ENCODE measurements at regions not wholly inside any gene's neighbourhood (a gene's known extent, or its start where the extent isn't known, plus 50 kb on each side); places are given as distances from the start of the nearest gene placed in this dataset.

DNA sequence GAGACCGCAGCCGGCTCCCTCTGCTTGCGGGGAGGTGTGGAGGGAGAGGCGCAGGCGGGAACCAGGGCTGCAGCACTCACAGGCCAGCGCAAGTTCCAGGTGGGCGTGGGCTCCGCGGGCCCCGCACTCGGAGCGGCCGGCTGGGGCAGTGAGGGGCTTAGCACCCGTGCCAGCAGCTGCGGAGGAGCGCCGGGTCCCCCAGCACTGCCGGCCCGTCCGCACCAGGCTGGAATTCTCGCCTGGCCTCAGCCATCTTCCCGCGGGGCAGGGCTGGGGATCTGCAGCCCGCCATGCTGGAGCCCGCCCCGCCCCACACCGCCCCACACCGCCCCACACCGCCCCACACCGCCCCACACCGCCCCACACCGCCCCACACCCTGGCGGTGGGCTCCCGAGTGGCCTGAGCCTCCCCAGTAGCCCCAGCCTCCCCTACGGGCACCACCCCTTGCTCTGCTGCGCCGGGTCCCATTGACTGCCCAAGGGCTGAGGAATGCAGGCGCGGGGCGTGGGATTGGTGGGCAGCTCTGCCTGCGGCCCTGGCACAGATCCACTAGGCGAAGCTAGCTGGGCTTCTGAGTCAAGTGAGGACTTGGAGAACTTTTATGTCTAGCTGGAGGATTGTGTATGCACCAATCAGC, 123.9 kb upstream of the MGAT5 start:
- Histone ChIP-seq H3K27me3 (replicated peaks in 1 of 4; ENCODE audit: control insufficient read depth in 3 of 4, extremely low read depth in 1 of 4, insufficient read depth in 3 of 4, low read length in 3 of 4) (no peaks in the 10 kb centered on the region; a peak in 1 of 7 replicates), H4K20me1 (replicated peaks in 1 of 2; ENCODE audit: control insufficient read depth in 1 of 2, insufficient read depth in 2 of 2, low read length in 2 of 2) (peaks cover 3 to 8% of the 10 kb centered on the region in 2 experiments), H3K4ac (replicated peaks; ENCODE audit: insufficient read length, low read depth, low read length) (no peak overlapping the region), H4K91ac (replicated peaks; ENCODE audit: insufficient read length, low read length) (no peak overlapping the region), H3K23ac (ENCODE audit: insufficient read length) (no peak overlapping the region), H4K8ac (ENCODE audit: extremely low read depth, insufficient read depth, low read length) (no peak overlapping the region), H3K79me2 (ENCODE audit: control insufficient read depth in 1 of 2, insufficient read depth in 2 of 2, low read length in 2 of 2) (peaks cover 21 to 85% of the 10 kb centered on the region in 2 experiments), H2BK15ac (ENCODE audit: low read length) (no peak overlapping the region), H3K4me3 (ENCODE audit: extremely low read depth in 1 of 4, insufficient read depth in 2 of 4, low read depth in 3 of 4, low read length in 4 of 4) (no peak overlapping the region), H3K4me2 (ENCODE audit: insufficient read depth in 1 of 2, low read depth in 2 of 2, low read length in 2 of 2) (no peak overlapping the region), H3K23me2 (ENCODE audit: low read depth, low read length) (no peaks in the 10 kb centered on the region), H3K56ac (replicated peaks; ENCODE audit: insufficient read length, low read depth, low read length) (no peak overlapping the region), H4K5ac (ENCODE audit: insufficient read length, low read depth, low read length) (no peak overlapping the region), H3K14ac (ENCODE audit: insufficient read length) (no peak overlapping the region), H3K4me1 (replicated peaks in 1 of 4; ENCODE audit: control insufficient read depth in 3 of 4, insufficient read depth in 4 of 4, low read length in 3 of 4) (peaks cover 5 to 25% (median 15%) of the 10 kb centered on the region in 4 experiments; a peak in 5 of 7 replicates), H2AFZ (ENCODE audit: low read length) (no peak overlapping the region), H2BK12ac (ENCODE audit: low read depth, low read length) (no peak overlapping the region), H3K27ac (ENCODE audit: low read depth, low read length) (no peak overlapping the region), H2BK5ac (ENCODE audit: low read depth, low read length) (no peak overlapping the region), H2AK5ac (ENCODE audit: low read depth, low read length) (no peak overlapping the region), H3K18ac (ENCODE audit: extremely low read depth, low read length) (no peak overlapping the region), H3K9me3 (ENCODE audit: insufficient read depth in 2 of 2, low read depth in 1 of 2, low read length in 1 of 2) (peaks cover 8 to 14% of the 10 kb centered on the region in 2 experiments; a peak in 3 of 4 replicates), H3K9ac (replicated peaks in 1 of 4; ENCODE audit: extremely low read depth in 1 of 4, low read depth in 3 of 4, low read length in 3 of 4) (no peak overlapping the region), H3K36me3 (ENCODE audit: control insufficient read depth in 2 of 4, insufficient read depth in 4 of 4, low read length in 3 of 4) (peaks cover 0 to 12% (median 0%) of the 10 kb centered on the region in 4 experiments; a peak in 2 of 8 replicates), H3K79me1 (ENCODE audit: low read depth, low read length) (peaks cover 9% of the 10 kb centered on the region; the same call in 1 of the 2 replicates), H2BK120ac (replicated peaks; ENCODE audit: low read depth, low read length) (no peak overlapping the region), H2BK20ac (ENCODE audit: low read length) (no peak overlapping the region)
- DNase-seq (ENCODE audit: low read depth in 1 of 2, low spot score in 2 of 2) (no peak), FAIRE-seq (no peak)
- CTCF ChIA-PET (ENCODE audit: partially characterized antibody), result interaction anchor here (0.7 to 1.3 kb wide), 5 partner anchors 8 to 243 kb away, joined by 3 to 5 read pairs (median 4); no protein-coding TSS in a partner anchor
- POLR2A ChIA-PET (ENCODE audit: partially characterized antibody), result no interaction called here
- WGBS, 2 experiments (ENCODE audit: extremely low coverage in 1 of 2, insufficient coverage in 1 of 2, insufficient read length in 1 of 2, insufficient replicate concordance in 2 of 2, low coverage in 1 of 2, low lambda C conversion rate in 2 of 2, missing lambda C conversion rate in 1 of 2), result 95% methylated on average over 23 of the region's 42 CpGs; no CpG with 5 or more reads in 1 of the 2 experiments
- no peak for TF ChIP-seq PHF8 (conservative IDR thresholded peaks at IDR 0.05; ENCODE audit: low read depth, low read length)
- TF ChIP-seq RNF2 (IDR thresholded peaks at IDR 0.05; ENCODE audit: borderline replicate concordance, low read depth, low read length, missing control alignments, poor library complexity, severe bottlenecking), result no peak
- no peak for TF ChIP-seq CTBP2 (IDR thresholded peaks at IDR 0.05; ENCODE audit: borderline replicate concordance, insufficient read depth, insufficient read length, low read length)
- no peak for TF ChIP-seq RXRA (IDR thresholded peaks at IDR 0.05; ENCODE audit: insufficient read depth, low read depth, low read length)
- no peak for TF ChIP-seq FOSL1 (IDR thresholded peaks at IDR 0.05; ENCODE audit: insufficient read depth, low read depth, low read length)
- TF ChIP-seq EZH2 (IDR thresholded peaks at IDR 0.05; ENCODE audit: low read depth, low read length, severe bottlenecking), result no peak

Measured in H1 (cell line).